Right lobe of liver (tissue), 6 donors: ENCODE measurements at regions not wholly inside any gene's neighbourhood (a gene's known extent, or its start where the extent isn't known, plus 50 kb on each side); places are given as distances from the start of the nearest gene placed in this dataset.
A peak's percentile ranks its signal among the peaks of the same experiment; 100 is the strongest.

Source experiments
- ATAC-seq, 4 donors: fragments of 200-7000 bp; cut with Tn5 transposase; one replicate each; pipeline ENCODE4 v1.9.1; 2020; ENCODE audit warnings: mild to moderate bottlenecking in 4 of 4, moderate library complexity in 4 of 4
- DNase-seq, 3 donors: peaks; one replicate each; pipeline ENCODE4 v3.0.0-alpha.2; 2020
- H3K27ac ChIP-seq, 3 donors: fragments of 200-600 bp; one replicate each; pipeline ENCODE4 v1.8.0; 2022
- H3K27me3 ChIP-seq, 2 donors: fragments of 200-600 bp; one replicate each; pipeline ENCODE4 v1.8.0; 2022
- H3K36me3 ChIP-seq, 4 donors: fragments of 200-600 bp; sonication (generic) in 1 of 4; one replicate each; pipeline versions ENCODE4 v1.5.1 to v1.8.0; 2017 to 2022; ENCODE audit warnings: control low read depth in 1 of 4
- H3K4me1 ChIP-seq, 4 donors: fragments of 200-600 bp; sonication (generic) in 1 of 4; one replicate each; pipeline versions ENCODE4 v1.5.1 to v1.8.0; 2017 to 2022; ENCODE audit warnings: control low read depth in 1 of 4
- H3K4me3 ChIP-seq, 3 donors: fragments of 200-600 bp; one replicate each; pipeline ENCODE4 v1.8.0; 2022
- H3K9me3 ChIP-seq, 4 donors: fragments of 200-600 bp; sonication (generic) in 1 of 4; one replicate each; pipeline versions ENCODE4 v1.5.1 to v1.8.0; 2017 to 2022; ENCODE audit warnings: control low read depth in 1 of 4
- POLR2A ChIP-seq: fragments of 450-650 bp; IDR thresholded peaks from one replicate; pipeline ENCODE4 v1.6.1; 2017; ENCODE audit warnings: antibody characterized with exemption, mild to moderate bottlenecking
- WGBS: methylation state at CpG from one replicate; pipeline ENCODE4 v1.1.6; 2018; ENCODE audit warnings: low coverage, low lambda C conversion rate; ENCODE audit not compliant: insufficient coverage; ENCODE audit errors: missing lambda C conversion rate; 5-methylcytosine and 5-hydroxymethylcytosine counted together
- intact Hi-C, 2 donors: fragments of 100-400 bp; cut with DNase I; formaldehyde crosslinking; loops; one replicate each; pipeline versions ENCODE4 v1.11.2 to v1.14.1; 2022
- TF ChIP-seq, protein P1 (sequence below), 4 donors: fragments of 200-600 bp in 3 of 4; fragments of 450-650 bp in 1 of 4; IDR thresholded peaks; one replicate each; pipeline versions ENCODE4 v1.5.1 to v1.8.0; 2016 to 2022; ENCODE audit warnings: antibody characterized with exemption in 4 of 4, mild to moderate bottlenecking in 2 of 4
- donor health status: DM: no; HTN: yes; CAD: no.
- donor health status: DM: no; HTN: no; CAD: no.
- donor health status: DM: no; HTN: no; CAD: no.
- donor health status: DM: no; HTN: yes; CAD: no.
- donor health status: DM: no; HTN: yes; CAD: no.

DNA sequence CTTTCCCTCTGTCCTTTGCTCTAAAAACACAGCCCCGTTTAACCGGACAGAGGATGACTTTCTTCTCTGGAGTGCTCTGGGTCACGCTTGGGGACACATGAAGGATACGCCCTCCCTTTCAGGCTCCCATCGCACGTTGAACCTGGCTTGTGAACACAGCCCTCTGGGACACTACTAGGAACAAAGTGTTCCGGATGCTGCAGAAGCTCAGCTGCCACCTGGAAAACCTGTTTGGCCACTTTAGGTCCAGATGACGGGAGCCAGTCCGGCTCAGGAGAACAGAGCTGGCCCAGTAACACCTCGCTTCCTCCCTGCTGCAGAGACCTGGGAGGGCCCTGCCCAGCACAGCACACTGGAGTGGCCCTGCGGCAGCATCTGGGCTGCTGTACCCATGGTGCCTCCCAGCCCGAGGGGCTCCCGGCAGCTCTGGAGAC is 60.1 kb downstream of the GADD45G start:
- Histone ChIP-seq H3K27me3 (no peaks in the 10 kb centered on the region), H3K4me1 (peaks cover 7 to 82% (median 42%) of the 10 kb centered on the region in 4 donors), H3K4me3 (peak overlapping the region in 2 of 3 donors; percentile 26 to 38), H3K9me3 (no peaks in the 10 kb centered on the region), H3K27ac (peak overlapping the region; percentile 4 to 96 (median 92)), H3K36me3 (no peaks in the 10 kb centered on the region)
- WGBS = 50% methylated on average over 6 of the region's 13 CpGs
- TF ChIP-seq, protein P1, sequence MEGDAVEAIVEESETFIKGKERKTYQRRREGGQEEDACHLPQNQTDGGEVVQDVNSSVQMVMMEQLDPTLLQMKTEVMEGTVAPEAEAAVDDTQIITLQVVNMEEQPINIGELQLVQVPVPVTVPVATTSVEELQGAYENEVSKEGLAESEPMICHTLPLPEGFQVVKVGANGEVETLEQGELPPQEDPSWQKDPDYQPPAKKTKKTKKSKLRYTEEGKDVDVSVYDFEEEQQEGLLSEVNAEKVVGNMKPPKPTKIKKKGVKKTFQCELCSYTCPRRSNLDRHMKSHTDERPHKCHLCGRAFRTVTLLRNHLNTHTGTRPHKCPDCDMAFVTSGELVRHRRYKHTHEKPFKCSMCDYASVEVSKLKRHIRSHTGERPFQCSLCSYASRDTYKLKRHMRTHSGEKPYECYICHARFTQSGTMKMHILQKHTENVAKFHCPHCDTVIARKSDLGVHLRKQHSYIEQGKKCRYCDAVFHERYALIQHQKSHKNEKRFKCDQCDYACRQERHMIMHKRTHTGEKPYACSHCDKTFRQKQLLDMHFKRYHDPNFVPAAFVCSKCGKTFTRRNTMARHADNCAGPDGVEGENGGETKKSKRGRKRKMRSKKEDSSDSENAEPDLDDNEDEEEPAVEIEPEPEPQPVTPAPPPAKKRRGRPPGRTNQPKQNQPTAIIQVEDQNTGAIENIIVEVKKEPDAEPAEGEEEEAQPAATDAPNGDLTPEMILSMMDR (IDR thresholded peaks at IDR 0.05) = no peak
- no peak for TF ChIP-seq POLR2A
- peak; percentile 2 to 52 (median 32) for ATAC-seq
- peak in 2 of 3 donors; percentile 86 to 89 for DNase-seq
- intact Hi-C loops = no loop called here

DNA sequence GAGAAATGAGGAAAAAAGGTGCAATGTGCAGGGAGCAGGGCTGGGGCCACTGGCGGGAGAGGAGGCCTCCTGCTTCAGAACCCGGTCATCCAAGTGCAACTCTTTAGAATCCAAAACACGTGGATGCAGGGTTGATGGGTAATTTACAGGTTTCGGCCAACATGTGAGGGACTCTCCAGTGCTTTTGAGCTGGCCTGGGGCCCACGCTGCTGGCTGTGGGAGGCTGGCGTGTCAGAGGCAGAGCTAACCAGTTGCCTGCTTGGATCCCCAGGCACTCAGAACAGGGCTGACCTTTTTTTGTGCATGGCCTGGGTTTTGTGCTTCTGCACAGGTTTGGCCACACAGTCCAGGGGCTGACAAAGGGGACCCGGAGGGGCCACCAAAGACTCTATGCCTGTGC is 61.6 kb downstream of the GADD45G start:
- no peak for ATAC-seq
- H3K9me3 ChIP-seq = no peaks in the 10 kb centered on the region
- peaks cover 5 to 91% (median 45%) of the 10 kb centered on the region in 4 donors for H3K4me1 ChIP-seq
- peak overlapping the region; percentile 52 to 96 (median 92) for H3K27ac ChIP-seq
- 100% methylated on average over 1 of the region's 7 CpGs for WGBS
- intact Hi-C loops = no loop called here
- H3K4me3 ChIP-seq = no peak overlapping the region
- DNase-seq = no peak
- no peaks in the 10 kb centered on the region for H3K27me3 ChIP-seq
- TF ChIP-seq, protein P1 (IDR thresholded peaks at IDR 0.05) = no peak
- TF ChIP-seq POLR2A = no peak
- H3K36me3 ChIP-seq = no peaks in the 10 kb centered on the region

GRCh38 chr9:89666950-89667349 is 62.1 kb downstream of the GADD45G start:
- Histone ChIP-seq H3K9me3 (no peaks in the 10 kb centered on the region), H3K27me3 (no peaks in the 10 kb centered on the region), H3K36me3 (no peaks in the 10 kb centered on the region), H3K4me3 (peak overlapping the region in 1 of 3 donors; percentile 30), H3K4me1 (peaks cover 3 to 85% (median 42%) of the 10 kb centered on the region in 4 donors), H3K27ac (peak overlapping the region; percentile 52 to 96 (median 92))
- peak in 1 of 3 donors; percentile 75 for DNase-seq
- no peak for TF ChIP-seq POLR2A
- TF ChIP-seq, protein P1 (IDR thresholded peaks at IDR 0.05) = no peak
- peak; percentile 33 to 61 (median 48) for ATAC-seq
- 32% methylated on average over 4 of the region's 6 CpGs for WGBS
- intact Hi-C loops = no loop called here

DNA sequence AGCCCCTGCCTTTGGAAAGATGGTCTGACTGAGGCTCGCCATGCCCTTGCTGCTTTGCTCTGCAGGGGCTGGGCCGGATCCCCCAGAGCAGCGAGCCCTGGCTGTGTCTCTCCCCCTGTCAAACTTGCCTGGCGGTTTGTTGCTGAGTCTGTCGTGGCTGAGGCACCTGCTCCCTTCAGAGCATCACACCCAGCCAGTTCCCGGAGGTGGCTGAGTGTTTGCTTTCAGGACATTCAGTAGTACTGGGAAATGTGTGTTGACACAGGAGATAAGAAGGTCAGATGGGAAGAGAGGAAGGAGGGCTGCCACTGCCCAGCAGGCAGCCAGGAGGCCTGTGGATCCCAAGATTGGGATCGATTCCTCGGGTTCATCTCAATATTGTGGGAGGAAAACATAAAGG is 62.9 kb downstream of the GADD45G start:
- ATAC-seq (peak; percentile 37 to 67 (median 60)), DNase-seq (peak; percentile 79 to 86 (median 80))
- Histone ChIP-seq H3K4me1 (peaks cover 3 to 81% (median 40%) of the 10 kb centered on the region in 4 donors), H3K27me3 (no peaks in the 10 kb centered on the region), H3K4me3 (peak overlapping the region in 2 of 3 donors; percentile 24 to 30), H3K27ac (peak overlapping the region; percentile 52 to 96 (median 92)), H3K36me3 (no peaks in the 10 kb centered on the region), H3K9me3 (no peaks in the 10 kb centered on the region)
- WGBS = 17% methylated on average over 7 of the region's 8 CpGs
- TF ChIP-seq, protein P1 (IDR thresholded peaks at IDR 0.05) = peak in 2 of 4 donors; percentile 8 to 9
- no peak for TF ChIP-seq POLR2A
- intact Hi-C loops = no loop called here
